SK-N-SH (cell line): ENCODE measurements at regions not wholly inside any gene's neighbourhood (a gene's known extent, or its start where the extent isn't known, plus 50 kb on each side); places are given as distances from the start of the nearest gene placed in this dataset.

Experiments used
- CTCF ChIA-PET: fragments of 300-600, 350-600 bp; formaldehyde crosslinking; extraction: SDS; loops from one replicate; lab custom pipeline; 2021; lab: Yijun Ruan, JAX
- POLR2A ChIA-PET: fragments of 350-600 bp; sonication (Branson Sonifier 250); formaldehyde crosslinking; extraction: SDS; loops from one replicate; lab custom pipeline; 2020; ENCODE audit warnings: antibody characterized with exemption, inconsistent platforms; lab: Yijun Ruan, JAX
- DNase-seq: peaks from one replicate; pipeline ENCODE4 v3.0.0; 2012
- H2AFZ ChIP-seq: fragments of 200-600 bp; sonication (generic); 2 replicates; pipeline ENCODE4 v1.8.1; 2016; ENCODE audit warnings: antibody characterized with exemption, mild to moderate bottlenecking, low read depth
- H3F3A ChIP-seq: fragments of 200-600 bp; sonication (generic); replicated peaks from 2 replicates; pipeline ENCODE3; 2016; ENCODE audit warnings: antibody characterized with exemption, mild to moderate bottlenecking; ENCODE audit not compliant: insufficient read depth
- H3K27ac ChIP-seq, 2 experiments: fragments of 200-500 bp in 1 of 2; fragments of 200-600 bp in 1 of 2; sonication (Bioruptor generic) in 1 of 2; sonication (generic), shearing (Covaris generic) in 1 of 2; 2 replicates each; pipeline versions ENCODE4 v1.5.1 to v1.6.1; 2014 to 2016; ENCODE audit warnings: low read depth in 2 of 2, inconsistent platforms in 1 of 2, low read length in 1 of 2, mild to moderate bottlenecking in 1 of 2, mixed read lengths in 1 of 2
- H3K27me3 ChIP-seq: fragments of 200-600 bp; sonication (generic), shearing (Covaris generic); 2 replicates; pipeline ENCODE4 v1.6.1; 2016; ENCODE audit warnings: mixed run types; ENCODE audit not compliant: insufficient read depth
- H3K36me3 ChIP-seq, 2 experiments: fragments of 200-500 bp in 1 of 2; fragments of 200-600 bp in 1 of 2; sonication (Bioruptor generic) in 1 of 2; sonication (generic) in 1 of 2; replicated peaks in 1 of 2; 2 replicates each; pipeline versions ENCODE3 to v1.5.1; 2014 to 2016; ENCODE audit warnings: low read length in 1 of 2, mild to moderate bottlenecking in 1 of 2; ENCODE audit not compliant: insufficient read depth in 2 of 2, control insufficient read depth in 1 of 2
- H3K4me1 ChIP-seq, 2 experiments: fragments of 200-500 bp in 1 of 2; fragments of 200-600 bp in 1 of 2; sonication (Bioruptor generic) in 1 of 2; sonication (generic), shearing (Covaris generic) in 1 of 2; 2 replicates each; pipeline versions ENCODE4 v1.5.1 to v1.6.1; 2014 to 2016; ENCODE audit warnings: low read depth in 1 of 2, low read length in 1 of 2, mixed run types in 1 of 2; ENCODE audit not compliant: insufficient read depth in 2 of 2, control insufficient read depth in 1 of 2
- H3K4me2 ChIP-seq: fragments of 200-600 bp; sonication (generic), shearing (Covaris generic); 2 replicates; pipeline ENCODE4 v1.6.1; 2017; ENCODE audit warnings: mixed run types
- H3K4me3 ChIP-seq, 2 experiments: fragments of 200-500 bp in 1 of 2; fragments of 200-600 bp in 1 of 2; sonication (Bioruptor generic) in 1 of 2; sonication (generic), shearing (Covaris generic) in 1 of 2; 2 replicates each; pipeline versions ENCODE4 v1.5.1 to v1.8.1; 2014 to 2016; ENCODE audit warnings: low read depth in 2 of 2, inconsistent platforms in 1 of 2, low read length in 1 of 2, mild to moderate bottlenecking in 1 of 2, mixed read lengths in 1 of 2, moderate library complexity in 1 of 2
- H3K79me2 ChIP-seq: fragments of 200-600 bp; sonication (generic); 2 replicates; pipeline ENCODE4 v1.8.1; 2017; ENCODE audit warnings: mild to moderate bottlenecking; ENCODE audit not compliant: insufficient read depth
- H3K9ac ChIP-seq: fragments of 200-600 bp; sonication (generic); 2 replicates; pipeline ENCODE4 v1.6.1; 2017; ENCODE audit warnings: mixed run types
- H3K9me2 ChIP-seq: fragments of 200-600 bp; sonication (generic); 2 replicates; pipeline ENCODE4 v1.6.1; 2017; ENCODE audit warnings: mixed run types
- H3K9me3 ChIP-seq: fragments of 200-600 bp; sonication (generic); 2 replicates; pipeline ENCODE4 v1.6.1; 2017; ENCODE audit warnings: mixed run types, mild to moderate bottlenecking, moderate library complexity
- H4K20me1 ChIP-seq: fragments of 200-600 bp; sonication (generic); 2 replicates; pipeline ENCODE4 v1.6.1; 2017; ENCODE audit warnings: mild to moderate bottlenecking, mixed run types; ENCODE audit not compliant: insufficient read depth
- FOXJ3 ChIP-seq: sonication (generic); formaldehyde crosslinking; IDR thresholded peaks from 2 replicates; pipeline ENCODE4 v1.5.1; 2020; ENCODE audit warnings: mild to moderate bottlenecking, missing genetic modification reagents
- JUND ChIP-seq: IDR thresholded peaks from 2 replicates; pipeline ENCODE4 v1.4.0; 2012
- NFIC ChIP-seq: IDR thresholded peaks from 2 replicates; pipeline ENCODE4 v1.4.0; 2012; ENCODE audit warnings: borderline replicate concordance
- NRF1 ChIP-seq: IDR thresholded peaks from 2 replicates; pipeline ENCODE4 v1.6.1; 2012; ENCODE audit warnings: low read depth, mild to moderate bottlenecking, low read length
- RAD21 ChIP-seq: IDR thresholded peaks from 2 replicates; pipeline ENCODE4 v1.6.1; 2012; ENCODE audit warnings: mild to moderate bottlenecking, low read length
- RFX5 ChIP-seq: IDR thresholded peaks from 2 replicates; pipeline ENCODE4 v1.6.1; 2012; ENCODE audit warnings: mild to moderate bottlenecking, improper control_type of control experiment, low read length
- RXRA ChIP-seq: IDR thresholded peaks from 2 replicates; pipeline ENCODE4 v1.4.0; 2012; ENCODE audit warnings: low read depth, mild to moderate bottlenecking, borderline replicate concordance
- WGBS: methylation state at CpG from one replicate; pipeline ENCODE4 v1.1.6; 2017; ENCODE audit warnings: low lambda C conversion rate; 5-methylcytosine and 5-hydroxymethylcytosine counted together
- TF ChIP-seq, protein P1 (sequence below): IDR thresholded peaks from 2 replicates; pipeline ENCODE4; 2012
- TF ChIP-seq, protein P2 (sequence below): fragments of 150-350 bp; IDR thresholded peaks from 2 replicates; pipeline ENCODE4 v1.6.1; 2016; ENCODE audit warnings: mild to moderate bottlenecking, low read depth, low read length
- TF ChIP-seq, protein P3 (sequence below): IDR thresholded peaks from 2 replicates; pipeline ENCODE4 v1.4.0; 2012; ENCODE audit warnings: low read depth, borderline replicate concordance

DNA sequence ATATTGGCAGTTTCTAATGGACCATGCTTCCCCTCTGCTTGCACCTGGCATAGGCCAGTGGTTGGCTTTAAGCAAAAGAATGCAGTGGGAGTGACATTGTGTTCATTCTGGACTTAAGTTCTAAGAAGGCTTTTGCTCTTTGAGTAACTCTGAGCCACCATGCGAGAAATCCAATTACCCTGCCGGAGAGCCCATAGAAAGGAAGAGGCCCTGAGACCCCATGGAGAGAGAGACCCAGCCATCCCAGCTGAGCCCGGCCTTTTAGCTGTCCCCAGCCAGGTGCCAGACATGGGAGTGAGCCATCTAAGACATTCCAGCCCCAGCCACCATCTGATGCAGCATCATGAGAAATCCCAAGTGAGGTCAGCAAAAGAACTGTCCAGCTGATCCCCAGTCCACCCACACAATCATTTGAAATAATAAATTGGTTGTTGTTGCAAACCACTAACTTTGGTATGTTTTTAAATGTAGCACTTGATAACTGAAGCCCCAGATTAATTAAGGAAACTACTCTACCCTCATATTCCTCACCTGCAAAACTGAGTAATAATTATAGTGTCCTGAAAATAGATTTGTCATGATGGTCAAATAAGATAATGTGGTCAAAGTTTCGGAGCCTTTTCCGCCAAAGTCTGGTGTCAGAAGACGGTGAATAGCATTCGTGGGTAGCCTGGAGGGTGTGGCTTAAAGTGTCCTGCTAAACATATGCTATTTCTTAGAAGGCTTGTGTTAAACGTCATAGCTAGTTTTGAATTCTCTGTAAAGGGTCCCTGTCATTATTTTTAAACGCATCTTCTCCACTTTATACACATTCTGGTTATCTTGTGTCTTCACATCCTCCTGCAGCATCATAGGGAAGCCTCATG is 166.6 kb upstream of the PELI2 start:
- TF ChIP-seq FOXJ3 (CRISPR knock-in tag) (no peak), RAD21 (no peak), JUND (no peak), NFIC (no peak), RFX5 (no peak), NRF1 (no peak), RXRA (no peak)
- TF ChIP-seq, protein P1, sequence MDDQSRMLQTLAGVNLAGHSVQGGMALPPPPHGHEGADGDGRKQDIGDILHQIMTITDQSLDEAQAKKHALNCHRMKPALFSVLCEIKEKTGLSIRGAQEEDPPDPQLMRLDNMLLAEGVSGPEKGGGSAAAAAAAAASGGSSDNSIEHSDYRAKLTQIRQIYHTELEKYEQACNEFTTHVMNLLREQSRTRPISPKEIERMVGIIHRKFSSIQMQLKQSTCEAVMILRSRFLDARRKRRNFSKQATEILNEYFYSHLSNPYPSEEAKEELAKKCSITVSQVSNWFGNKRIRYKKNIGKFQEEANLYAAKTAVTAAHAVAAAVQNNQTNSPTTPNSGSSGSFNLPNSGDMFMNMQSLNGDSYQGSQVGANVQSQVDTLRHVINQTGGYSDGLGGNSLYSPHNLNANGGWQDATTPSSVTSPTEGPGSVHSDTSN = no peak
- TF ChIP-seq, protein P2, sequence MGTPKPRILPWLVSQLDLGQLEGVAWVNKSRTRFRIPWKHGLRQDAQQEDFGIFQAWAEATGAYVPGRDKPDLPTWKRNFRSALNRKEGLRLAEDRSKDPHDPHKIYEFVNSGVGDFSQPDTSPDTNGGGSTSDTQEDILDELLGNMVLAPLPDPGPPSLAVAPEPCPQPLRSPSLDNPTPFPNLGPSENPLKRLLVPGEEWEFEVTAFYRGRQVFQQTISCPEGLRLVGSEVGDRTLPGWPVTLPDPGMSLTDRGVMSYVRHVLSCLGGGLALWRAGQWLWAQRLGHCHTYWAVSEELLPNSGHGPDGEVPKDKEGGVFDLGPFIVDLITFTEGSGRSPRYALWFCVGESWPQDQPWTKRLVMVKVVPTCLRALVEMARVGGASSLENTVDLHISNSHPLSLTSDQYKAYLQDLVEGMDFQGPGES = no peak
- TF ChIP-seq, protein P3, sequence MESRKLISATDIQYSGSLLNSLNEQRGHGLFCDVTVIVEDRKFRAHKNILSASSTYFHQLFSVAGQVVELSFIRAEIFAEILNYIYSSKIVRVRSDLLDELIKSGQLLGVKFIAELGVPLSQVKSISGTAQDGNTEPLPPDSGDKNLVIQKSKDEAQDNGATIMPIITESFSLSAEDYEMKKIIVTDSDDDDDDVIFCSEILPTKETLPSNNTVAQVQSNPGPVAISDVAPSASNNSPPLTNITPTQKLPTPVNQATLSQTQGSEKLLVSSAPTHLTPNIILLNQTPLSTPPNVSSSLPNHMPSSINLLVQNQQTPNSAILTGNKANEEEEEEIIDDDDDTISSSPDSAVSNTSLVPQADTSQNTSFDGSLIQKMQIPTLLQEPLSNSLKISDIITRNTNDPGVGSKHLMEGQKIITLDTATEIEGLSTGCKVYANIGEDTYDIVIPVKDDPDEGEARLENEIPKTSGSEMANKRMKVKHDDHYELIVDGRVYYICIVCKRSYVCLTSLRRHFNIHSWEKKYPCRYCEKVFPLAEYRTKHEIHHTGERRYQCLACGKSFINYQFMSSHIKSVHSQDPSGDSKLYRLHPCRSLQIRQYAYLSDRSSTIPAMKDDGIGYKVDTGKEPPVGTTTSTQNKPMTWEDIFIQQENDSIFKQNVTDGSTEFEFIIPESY = no peak

DNA sequence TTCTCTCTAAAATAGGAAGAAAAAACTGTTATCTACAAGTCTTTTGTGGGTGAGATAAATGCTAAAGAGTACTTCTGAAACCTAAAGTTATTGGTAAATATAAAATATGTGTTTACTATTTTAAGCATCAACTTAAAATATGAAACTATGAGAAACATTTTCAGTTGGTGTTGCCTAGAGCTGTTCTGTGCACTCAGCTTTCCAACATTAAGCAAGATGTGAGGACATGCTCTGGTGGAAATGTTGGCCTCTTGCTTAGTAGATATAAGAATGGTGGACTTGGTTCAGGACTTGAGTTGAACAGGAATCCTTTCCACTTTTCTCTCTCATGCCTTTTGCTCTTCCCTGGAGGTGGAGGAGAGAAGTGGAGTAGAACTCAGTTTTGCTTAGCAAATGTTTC is 164.1 kb upstream of the PELI2 start:
- no peaks in the 10 kb centered on the region for H3K4me1 ChIP-seq
- H3K4me2 ChIP-seq = no peak overlapping the region
- H3K9me2 ChIP-seq = no peaks in the 10 kb centered on the region
- H3K9me3 ChIP-seq = no peaks in the 10 kb centered on the region
- no peak overlapping the region for H3K27ac ChIP-seq
- H3F3A ChIP-seq = no peaks in the 10 kb centered on the region
- no peaks in the 10 kb centered on the region; the same call in 1 of the 2 replicates for H3K27me3 ChIP-seq
- no peak overlapping the region for H3K9ac ChIP-seq
- H3K36me3 ChIP-seq = no peaks in the 10 kb centered on the region
- H3K79me2 ChIP-seq = no peaks in the 10 kb centered on the region
- TF ChIP-seq RFX5 = no peak
- no peak for DNase-seq
- H3K4me3 ChIP-seq = no peak overlapping the region
- H4K20me1 ChIP-seq = no peaks in the 10 kb centered on the region
- POLR2A ChIA-PET = no interaction called here
- CTCF ChIA-PET = no interaction called here
- no peak overlapping the region for H2AFZ ChIP-seq

More for the DNA sequence above, 166.6 kb upstream of the PELI2 start:
- H3K4me2 ChIP-seq = no peak overlapping the region
- no peaks in the 10 kb centered on the region for H3K36me3 ChIP-seq
- H3K9me3 ChIP-seq = no peaks in the 10 kb centered on the region
- H2AFZ ChIP-seq = no peak overlapping the region
- H3F3A ChIP-seq = no peaks in the 10 kb centered on the region
- POLR2A ChIA-PET = no interaction called here
- no peaks in the 10 kb centered on the region for H3K9me2 ChIP-seq
- H3K4me3 ChIP-seq = no peak overlapping the region
- H3K4me1 ChIP-seq = no peaks in the 10 kb centered on the region
- no peaks in the 10 kb centered on the region for H3K79me2 ChIP-seq
- H4K20me1 ChIP-seq = no peaks in the 10 kb centered on the region
- no peaks in the 10 kb centered on the region; the same call in 1 of the 2 replicates for H3K27me3 ChIP-seq
- no peak overlapping the region for H3K27ac ChIP-seq
- 14% methylated on average over 9 of the region's 9 CpGs for WGBS
- CTCF ChIA-PET = no interaction called here
- H3K9ac ChIP-seq = no peak overlapping the region
- DNase-seq = no peak
